Osteoblast (primary cell): ENCODE measurements at regions not wholly inside any gene's neighbourhood (a gene's known extent, or its start where the extent isn't known, plus 50 kb on each side); places are given as distances from the start of the nearest gene placed in this dataset.

ENCODE experiments used
- DNase-seq: peaks from one replicate; pipeline ENCODE4 v3.0.0; 2011; ENCODE audit warnings: low spot score, mixed read lengths; ENCODE audit not compliant: insufficient read length; ENCODE audit errors: missing footprints
- H2AFZ ChIP-seq: 2 replicates; pipeline ENCODE4 v1.6.0; 2011; ENCODE audit warnings: mild to moderate bottlenecking, low read length
- H3K27ac ChIP-seq: 2 replicates; pipeline ENCODE4 v1.5.1; 2011; ENCODE audit warnings: mild to moderate bottlenecking, low read depth, low read length, moderate library complexity
- H3K27me3 ChIP-seq: 2 replicates; pipeline ENCODE4 v1.6.0; 2012; ENCODE audit warnings: mild to moderate bottlenecking, control low read depth, inconsistent platforms, low read length, moderate library complexity; ENCODE audit not compliant: insufficient read depth
- H3K36me3 ChIP-seq: 2 replicates; pipeline ENCODE4 v1.5.1; 2011; ENCODE audit warnings: mild to moderate bottlenecking, low read length, control low read depth, moderate library complexity; ENCODE audit not compliant: insufficient read depth
- H3K4me1 ChIP-seq: 2 replicates; pipeline ENCODE4 v1.5.1; 2011; ENCODE audit warnings: mild to moderate bottlenecking, low read length, control low read depth, moderate library complexity; ENCODE audit not compliant: insufficient read depth
- H3K4me2 ChIP-seq: 2 replicates; pipeline ENCODE4 v1.6.0; 2011; ENCODE audit warnings: mild to moderate bottlenecking, low read length; ENCODE audit not compliant: insufficient read depth
- H3K4me3 ChIP-seq: fragments of 200-600 bp; sonication (generic); 3 replicates; pipeline ENCODE4 v1.5.1; 2012; ENCODE audit warnings: mild to moderate bottlenecking, low read length, inconsistent platforms; ENCODE audit not compliant: insufficient read depth
- H3K79me2 ChIP-seq: 2 replicates; pipeline ENCODE4 v1.6.0; 2012; ENCODE audit warnings: mild to moderate bottlenecking, low read length, control low read depth, inconsistent platforms; ENCODE audit not compliant: insufficient read depth
- H3K9me3 ChIP-seq: 2 replicates; pipeline ENCODE4 v1.5.1; 2011; ENCODE audit warnings: low read depth, low read length, control low read depth
- H4K20me1 ChIP-seq: 2 replicates; pipeline ENCODE4 v1.6.0; 2012; ENCODE audit warnings: mild to moderate bottlenecking, low read length, control low read depth; ENCODE audit not compliant: insufficient read depth
- CTCF ChIP-seq: IDR thresholded peaks from 2 replicates; pipeline ENCODE4 v1.5.1; 2011; ENCODE audit warnings: mild to moderate bottlenecking, low read depth, low read length, moderate library complexity; ENCODE audit errors: extremely low read depth

- Histone ChIP-seq H3K27ac (no peak overlapping the region), H2AFZ (no peak overlapping the region), H3K4me1 (no peaks in the 10 kb centered on the region), H3K9me3 (no peaks in the 10 kb centered on the region), H4K20me1 (no peaks in the 10 kb centered on the region), H3K79me2 (no peaks in the 10 kb centered on the region), H3K4me3 (no peak overlapping the region), H3K36me3 (no peaks in the 10 kb centered on the region), H3K4me2 (no peak overlapping the region), H3K27me3 (no peaks in the 10 kb centered on the region)
- no peak for TF ChIP-seq CTCF
- no peak for DNase-seq
These were observed 1498.5 kb upstream of the PRMT6 start for GRCh38 chr1:105558023-105558422.

GRCh38 chr1:105565006-105565405 lies 1491.5 kb upstream of the PRMT6 start:
- Histone ChIP-seq H3K27ac (no peak overlapping the region), H3K4me1 (no peaks in the 10 kb centered on the region), H3K4me3 (no peak overlapping the region), H3K9me3 (no peaks in the 10 kb centered on the region), H2AFZ (no peak overlapping the region), H3K4me2 (no peak overlapping the region), H3K36me3 (no peaks in the 10 kb centered on the region), H3K27me3 (no peaks in the 10 kb centered on the region), H4K20me1 (no peaks in the 10 kb centered on the region), H3K79me2 (no peaks in the 10 kb centered on the region)
- TF ChIP-seq CTCF, result no peak
- no peak for DNase-seq

- no peak for DNase-seq
- Histone ChIP-seq H3K36me3 (no peaks in the 10 kb centered on the region), H3K27me3 (no peaks in the 10 kb centered on the region), H2AFZ (no peak overlapping the region), H3K4me1 (no peaks in the 10 kb centered on the region), H3K9me3 (no peaks in the 10 kb centered on the region), H3K79me2 (no peaks in the 10 kb centered on the region), H3K4me2 (no peak overlapping the region), H4K20me1 (no peaks in the 10 kb centered on the region), H3K4me3 (no peak overlapping the region), H3K27ac (no peak overlapping the region)
- no peak for TF ChIP-seq CTCF
These were observed 1470.7 kb upstream of the PRMT6 start for GRCh38 chr1:105585791-105586190.

GRCh38 chr1:105591681-105592080 lies 1464.8 kb upstream of the PRMT6 start:
- Histone ChIP-seq H3K27ac (no peak overlapping the region), H3K79me2 (no peaks in the 10 kb centered on the region), H3K9me3 (no peaks in the 10 kb centered on the region), H3K4me2 (no peak overlapping the region), H3K27me3 (no peaks in the 10 kb centered on the region), H3K4me1 (no peaks in the 10 kb centered on the region), H4K20me1 (no peaks in the 10 kb centered on the region), H3K36me3 (no peaks in the 10 kb centered on the region), H3K4me3 (no peak overlapping the region), H2AFZ (no peak overlapping the region)
- DNase-seq, result no peak
- TF ChIP-seq CTCF, result no peak
